ENCODE measurements at regions not wholly inside any gene's neighbourhood (a gene's known extent, or its start where the extent isn't known, plus 50 kb on each side); places are given as distances from the start of the nearest gene placed in this dataset.

GRCh38 chr15:57767481-57767880 lies 61.0 kb downstream of the POLR2M start:
- Mint-ChIP-seq H3K27me3 (ENCODE audit: low read depth) (peaks cover 6% of the 10 kb centered on the region), H3K9me3 (ENCODE audit: low read depth) (no peaks in the 10 kb centered on the region), H3K4me3 (ENCODE audit: unreplicated experiment) (no peak overlapping the region), H3K27ac (ENCODE audit: unreplicated experiment) (no peak overlapping the region), H3K36me3 (ENCODE audit: low read depth) (no peaks in the 10 kb centered on the region), H3K4me1 (ENCODE audit: low read depth) (no peaks in the 10 kb centered on the region)
- DNase-seq (ENCODE audit: low spot score): no peak
- TF ChIP-seq CTCF (IDR thresholded peaks at IDR 0.05): no peak

- no peak overlapping the region for H3K4me3 Mint-ChIP-seq (ENCODE audit: unreplicated experiment)
- DNase-seq (ENCODE audit: low spot score): no peak
- H3K36me3 Mint-ChIP-seq (ENCODE audit: low read depth): peaks cover under 1% of the 10 kb centered on the region
- H3K27me3 Mint-ChIP-seq (ENCODE audit: low read depth): peaks cover 4% of the 10 kb centered on the region
- H3K27ac Mint-ChIP-seq (ENCODE audit: unreplicated experiment): no peak overlapping the region
- H3K4me1 Mint-ChIP-seq (ENCODE audit: low read depth): no peaks in the 10 kb centered on the region
- no peak for TF ChIP-seq CTCF (IDR thresholded peaks at IDR 0.05)
- H3K9me3 Mint-ChIP-seq (ENCODE audit: low read depth): no peaks in the 10 kb centered on the region
Observed at GRCh38 chr15:57769266-57769665, 62.8 kb downstream of the POLR2M start.

- no peaks in the 10 kb centered on the region for H3K4me1 Mint-ChIP-seq (ENCODE audit: low read depth)
- no peak for DNase-seq (ENCODE audit: low spot score)
- no peak overlapping the region for H3K27ac Mint-ChIP-seq (ENCODE audit: unreplicated experiment)
- H3K9me3 Mint-ChIP-seq (ENCODE audit: low read depth): no peaks in the 10 kb centered on the region
- H3K36me3 Mint-ChIP-seq (ENCODE audit: low read depth): peaks cover 2% of the 10 kb centered on the region
- H3K4me3 Mint-ChIP-seq (ENCODE audit: unreplicated experiment): no peak overlapping the region
- H3K27me3 Mint-ChIP-seq (ENCODE audit: low read depth): peaks cover 5% of the 10 kb centered on the region
- TF ChIP-seq CTCF (IDR thresholded peaks at IDR 0.05): no peak
Observed at GRCh38 chr15:57770495-57770894, 64.0 kb downstream of the POLR2M start.

GRCh38 chr15:57772223-57772957 lies 65.9 kb downstream of the POLR2M start:
- Mint-ChIP-seq H3K4me1 (ENCODE audit: low read depth) (no peaks in the 10 kb centered on the region), H3K9me3 (ENCODE audit: low read depth) (no peaks in the 10 kb centered on the region), H3K27ac (ENCODE audit: unreplicated experiment) (no peak overlapping the region), H3K4me3 (ENCODE audit: unreplicated experiment) (no peak overlapping the region), H3K36me3 (ENCODE audit: low read depth) (peaks cover 2% of the 10 kb centered on the region), H3K27me3 (ENCODE audit: low read depth) (peaks cover 2% of the 10 kb centered on the region)
- DNase-seq (ENCODE audit: low spot score): no peak
- TF ChIP-seq CTCF (IDR thresholded peaks at IDR 0.05): no peak

GRCh38 chr15:57773051-57773450 lies 66.5 kb downstream of the POLR2M start:
- H3K27me3 Mint-ChIP-seq (ENCODE audit: low read depth): peaks cover 2% of the 10 kb centered on the region
- no peaks in the 10 kb centered on the region for H3K4me1 Mint-ChIP-seq (ENCODE audit: low read depth)
- no peaks in the 10 kb centered on the region for H3K9me3 Mint-ChIP-seq (ENCODE audit: low read depth)
- H3K27ac Mint-ChIP-seq (ENCODE audit: unreplicated experiment): no peak overlapping the region
- H3K36me3 Mint-ChIP-seq (ENCODE audit: low read depth): peaks cover 2% of the 10 kb centered on the region
- DNase-seq (ENCODE audit: low spot score): no peak
- no peak for TF ChIP-seq CTCF (IDR thresholded peaks at IDR 0.05)
- H3K4me3 Mint-ChIP-seq (ENCODE audit: unreplicated experiment): no peak overlapping the region

Measured in chondrocyte (in vitro differentiated cells).